HepG2 (cell line): ENCODE measurements at regions not wholly inside any gene's neighbourhood (a gene's known extent, or its start where the extent isn't known, plus 50 kb on each side); places are given as distances from the start of the nearest gene placed in this dataset.

Experiments
- ATAC-seq: fragments of 200-7000 bp; cut with Tn5 transposase; 3 replicates; pipeline ENCODE4 v1.9.1; 2020; ENCODE audit warnings: mild to moderate bottlenecking, moderate library complexity
- BruUV-seq: library from RNA; stranded (reverse); fragments of 400-500 nt; replicated peaks from 2 replicates; lab custom pipeline; 2021; lab: Mats Ljungman, UMichigan
- CTCF ChIA-PET: fragments of 300-600 bp; formaldehyde crosslinking; extraction: SDS; loops from one replicate; lab custom pipeline; 2021; ENCODE audit warnings: low total read pairs, inconsistent platforms, low intra/inter-chr PET ratio; lab: Yijun Ruan, JAX
- POLR2A ChIA-PET: fragments of 350-600 bp; sonication (Branson Sonifier 250); formaldehyde crosslinking; loops from one replicate; lab custom pipeline; 2020; ENCODE audit warnings: antibody characterized with exemption, inconsistent platforms; lab: Yijun Ruan, JAX
- DNase-seq: peaks from one replicate; pipeline ENCODE4 v3.0.0-alpha.2; 2015; ENCODE audit warnings: low spot score
- FAIRE-seq: peaks from 3 replicates; lab custom pipeline; 2011; peaks lifted over from hg19 to GRCh38; lab: Jason Lieb, UNC
- H2AFZ ChIP-seq: one replicate; pipeline ENCODE4 v1.6.1; 2011; ENCODE audit warnings: low read length, inconsistent platforms
- H3K27ac ChIP-seq: fragments of 300-600 bp; 3 replicates; pipeline ENCODE4 v1.8.0; 2011; ENCODE audit warnings: mixed run types, mild to moderate bottlenecking, mixed read lengths, low read length, inconsistent platforms; ENCODE audit not compliant: insufficient read depth; ENCODE audit errors: extremely low read length
- H3K27me3 ChIP-seq, 2 experiments: fragments of 200-600 bp in 1 of 2; 2 replicates in 1 of 2; 3 replicates in 1 of 2; pipeline versions ENCODE4 v1.6.0 to v1.8.0; 2011; ENCODE audit warnings: low read length in 2 of 2, mild to moderate bottlenecking in 2 of 2, moderate library complexity in 2 of 2, inconsistent platforms in 1 of 2; ENCODE audit not compliant: insufficient read depth in 2 of 2, control insufficient read depth in 1 of 2
- H3K36me3 ChIP-seq, 2 experiments: fragments of 200-600 bp in 1 of 2; replicated peaks in 1 of 2; 2 replicates in 1 of 2; 3 replicates in 1 of 2; pipeline versions ENCODE4 v1.5.1 to v1.8.0; 2011; ENCODE audit warnings: low read length in 2 of 2, inconsistent platforms in 1 of 2; ENCODE audit not compliant: insufficient read depth in 2 of 2, control insufficient read depth in 1 of 2
- H3K4me1 ChIP-seq: 2 replicates; pipeline ENCODE4 v1.5.1; 2012; ENCODE audit warnings: low read length, inconsistent platforms; ENCODE audit not compliant: insufficient read depth
- H3K4me2 ChIP-seq: 2 replicates; pipeline ENCODE4 v1.6.0; 2011; ENCODE audit warnings: low read depth, low read length, inconsistent platforms
- H3K4me3 ChIP-seq, 3 experiments: fragments of 200-600 bp in 1 of 3; sonication (generic), shearing (Covaris generic) in 1 of 3; replicated peaks in 1 of 3; 2 replicates each; pipeline ENCODE4 v1.5.1; 2011 to 2016; ENCODE audit warnings: low read length in 3 of 3, inconsistent platforms in 2 of 3, low read depth in 2 of 3, mild to moderate bottlenecking in 2 of 3, control low read depth in 1 of 3, mixed read lengths in 1 of 3; ENCODE audit not compliant: insufficient read depth in 1 of 3
- H3K79me2 ChIP-seq: one replicate; pipeline ENCODE4 v1.6.1; 2011; ENCODE audit warnings: low read length, inconsistent platforms; ENCODE audit not compliant: insufficient read depth
- H3K9ac ChIP-seq: 2 replicates; pipeline ENCODE4 v1.6.0; 2011; ENCODE audit warnings: mild to moderate bottlenecking, low read depth, low read length, inconsistent platforms; ENCODE audit not compliant: insufficient read depth
- H3K9me3 ChIP-seq: 2 replicates; pipeline ENCODE4 v1.5.1; 2012; ENCODE audit warnings: mild to moderate bottlenecking, low read length
- H4K20me1 ChIP-seq: 2 replicates; pipeline ENCODE4 v1.6.0; 2011; ENCODE audit warnings: inconsistent platforms, mild to moderate bottlenecking, low read length, moderate library complexity; ENCODE audit not compliant: insufficient read depth
- CCDC6 ChIP-seq: sonication (generic); formaldehyde crosslinking; IDR thresholded peaks from 2 replicates; pipeline ENCODE4 v1.8.1; 2022; ENCODE audit warnings: mild to moderate bottlenecking, missing genetic modification reagents, moderate library complexity
- GPN1 ChIP-seq: sonication (generic); formaldehyde crosslinking; IDR thresholded peaks from 2 replicates; pipeline ENCODE4 v1.5.1; 2020; ENCODE audit warnings: missing genetic modification reagents, borderline replicate concordance
- KDM6A ChIP-seq: IDR thresholded peaks from 2 replicates; pipeline ENCODE4 v1.6.1; 2016; ENCODE audit warnings: low read depth
- MIER3 ChIP-seq: IDR thresholded peaks from 2 replicates; pipeline ENCODE4 v1.6.1; 2016; ENCODE audit warnings: missing compliant biosample characterization, borderline replicate concordance
- MXI1 ChIP-seq: IDR thresholded peaks from 3 replicates; pipeline ENCODE4 v1.6.1; 2012; ENCODE audit warnings: low read depth, low read length, inconsistent platforms, borderline replicate concordance
- PLRG1 ChIP-seq: fragments of 450-650 bp; conservative IDR thresholded peaks from 2 replicates; pipeline ENCODE4 v1.6.1; 2016
- REL ChIP-seq: sonication (generic); formaldehyde crosslinking; conservative IDR thresholded peaks from 2 replicates; pipeline ENCODE4 v1.8.0; 2022; ENCODE audit warnings: mild to moderate bottlenecking, missing genetic modification reagents, moderate library complexity
- SP2 ChIP-seq: sonication (generic); formaldehyde crosslinking; IDR thresholded peaks from 2 replicates; pipeline ENCODE4 v1.5.1; 2020; ENCODE audit warnings: mild to moderate bottlenecking, missing genetic modification reagents
- SRF ChIP-seq: IDR thresholded peaks from 2 replicates; pipeline ENCODE4 v1.6.1; 2011; ENCODE audit warnings: mild to moderate bottlenecking, low read depth, low read length, moderate library complexity
- U2AF2 ChIP-seq: fragments of 200-400 bp; formaldehyde crosslinking; IDR thresholded peaks from 2 replicates; pipeline ENCODE4 v1.6.1; 2017; ENCODE audit warnings: low read depth, mild to moderate bottlenecking, low read length
- ZBTB25 ChIP-seq: IDR thresholded peaks from 2 replicates; pipeline ENCODE4 v1.6.1; 2018; ENCODE audit warnings: missing genetic modification reagents
- ZNF343 ChIP-seq: sonication (generic); formaldehyde crosslinking; IDR thresholded peaks from 2 replicates; pipeline ENCODE4 v1.4.0; 2020; ENCODE audit warnings: mild to moderate bottlenecking, missing genetic modification reagents
- ZNF510 ChIP-seq: sonication (generic); formaldehyde crosslinking; IDR thresholded peaks from 2 replicates; pipeline ENCODE4 v1.4.0; 2020; ENCODE audit warnings: low read depth, mild to moderate bottlenecking, missing genetic modification reagents
- ZNF563 ChIP-seq: sonication (generic); formaldehyde crosslinking; IDR thresholded peaks from 2 replicates; pipeline ENCODE4 v1.8.0; 2022; ENCODE audit warnings: mild to moderate bottlenecking, moderate library complexity, missing genetic modification reagents
- ZNF674 ChIP-seq: sonication (generic); formaldehyde crosslinking; IDR thresholded peaks from 2 replicates; pipeline ENCODE4 v1.5.0; 2020; ENCODE audit warnings: low read depth, mild to moderate bottlenecking, missing genetic modification reagents
- ZNF784 ChIP-seq: sonication (generic); formaldehyde crosslinking; IDR thresholded peaks from 2 replicates; pipeline ENCODE4 v1.5.1; 2020; ENCODE audit warnings: missing genetic modification reagents, mild to moderate bottlenecking, borderline replicate concordance
- WGBS: methylation state at CpG from one replicate; pipeline ENCODE4 v1.1.6; 2017; ENCODE audit warnings: low lambda C conversion rate; 5-methylcytosine and 5-hydroxymethylcytosine counted together
- in situ Hi-C: cut with HindIII; loops from 2 replicates; pipeline ENCODE4 v1.10.0; 2017; ENCODE audit warnings: low pct_unique_long_range_greater_than_20kb; ENCODE audit not compliant: extremely low pct_ligation_motif_present
- intact Hi-C: fragments of 100-400 bp; cut with micrococcal nuclease; formaldehyde crosslinking; loops from one replicate; pipeline ENCODE4 v1.10.0; 2022; ENCODE audit not compliant: unreplicated experiment
- TF ChIP-seq, protein P1 (sequence below): sonication (generic); formaldehyde crosslinking; IDR thresholded peaks from 2 replicates; pipeline ENCODE4 v1.4.0; 2020; ENCODE audit warnings: mild to moderate bottlenecking, missing genetic modification reagents
- TF ChIP-seq, protein P2 (sequence below): IDR thresholded peaks from 2 replicates; pipeline ENCODE4 v1.6.1; 2016; ENCODE audit warnings: missing biosample characterization, missing genetic modification reagents, low read depth
- TF ChIP-seq, protein P3 (sequence below): sonication (generic); formaldehyde crosslinking; IDR thresholded peaks from 2 replicates; pipeline ENCODE4 v1.5.0; 2020; ENCODE audit warnings: missing genetic modification reagents
- TF ChIP-seq, protein P4 (sequence below): sonication (generic); formaldehyde crosslinking; IDR thresholded peaks from 2 replicates; pipeline ENCODE4 v1.4.0; 2020; ENCODE audit warnings: missing genetic modification reagents

GRCh38 chr3:110965976-110966375 lies 105.6 kb upstream of the NECTIN3 start:
- FAIRE-seq, result no peak
- Histone ChIP-seq H3K27me3 (no peaks in the 10 kb centered on the region), H4K20me1 (no peaks in the 10 kb centered on the region), H3K4me1 (no peaks in the 10 kb centered on the region), H3K4me2 (no peak overlapping the region), H3K9ac (no peak overlapping the region), H3K79me2 (no peaks in the 10 kb centered on the region), H3K36me3 (no peaks in the 10 kb centered on the region), H3K27ac (no peak overlapping the region), H2AFZ (no peak overlapping the region), H3K9me3 (peaks cover 18% of the 10 kb centered on the region; the same call in 1 of the 2 replicates), H3K4me3 (no peak overlapping the region)
- WGBS, result 81% methylated on average over 5 of the region's 5 CpGs
- ChIA-PET POLR2A (no interaction called here), CTCF (no interaction called here)
- intact Hi-C loops (no loop called here), in situ Hi-C loops (no loop called here)
- DNase-seq, result no peak
- TF ChIP-seq, protein P1, sequence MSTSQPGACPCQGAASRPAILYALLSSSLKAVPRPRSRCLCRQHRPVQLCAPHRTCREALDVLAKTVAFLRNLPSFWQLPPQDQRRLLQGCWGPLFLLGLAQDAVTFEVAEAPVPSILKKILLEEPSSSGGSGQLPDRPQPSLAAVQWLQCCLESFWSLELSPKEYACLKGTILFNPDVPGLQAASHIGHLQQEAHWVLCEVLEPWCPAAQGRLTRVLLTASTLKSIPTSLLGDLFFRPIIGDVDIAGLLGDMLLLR, result no peak
- TF ChIP-seq ZBTB25 (CRISPR knock-in tag), result no peak
- no peak for TF ChIP-seq ZNF343 (CRISPR knock-in tag)
- no peak for TF ChIP-seq ZNF563 (CRISPR knock-in tag)
- no peak for TF ChIP-seq ZNF674 (CRISPR knock-in tag)
- TF ChIP-seq KDM6A (CRISPR knock-in tag), result no peak
- no peak for TF ChIP-seq MXI1
- no peak for TF ChIP-seq REL
- no peak for TF ChIP-seq MIER3 (CRISPR knock-in tag)
- TF ChIP-seq, protein P2, sequence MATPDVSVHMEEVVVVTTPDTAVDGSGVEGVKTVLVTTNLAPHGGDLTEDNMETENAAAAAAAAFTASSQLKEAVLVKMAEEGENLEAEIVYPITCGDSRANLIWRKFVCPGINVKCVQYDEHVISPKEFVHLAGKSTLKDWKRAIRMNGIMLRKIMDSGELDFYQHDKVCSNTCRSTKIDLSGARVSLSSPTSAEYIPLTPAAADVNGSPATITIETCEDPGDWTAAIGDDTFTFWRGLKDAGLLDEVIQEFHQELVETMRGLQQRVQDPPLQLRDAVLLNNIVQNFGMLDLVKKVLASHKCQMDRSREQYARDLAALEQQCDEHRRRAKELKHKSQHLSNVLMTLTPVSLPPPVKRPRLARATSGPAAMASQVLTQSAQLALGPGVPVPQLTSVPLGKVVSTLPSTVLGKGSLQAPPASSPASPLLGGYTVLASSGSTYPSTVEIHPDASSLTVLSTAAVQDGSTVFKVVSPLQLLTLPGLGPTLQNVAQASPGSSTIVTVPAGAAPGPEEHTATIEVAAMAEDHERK (CRISPR knock-in tag), result no peak
- no peak for TF ChIP-seq PLRG1
- TF ChIP-seq, protein P3, sequence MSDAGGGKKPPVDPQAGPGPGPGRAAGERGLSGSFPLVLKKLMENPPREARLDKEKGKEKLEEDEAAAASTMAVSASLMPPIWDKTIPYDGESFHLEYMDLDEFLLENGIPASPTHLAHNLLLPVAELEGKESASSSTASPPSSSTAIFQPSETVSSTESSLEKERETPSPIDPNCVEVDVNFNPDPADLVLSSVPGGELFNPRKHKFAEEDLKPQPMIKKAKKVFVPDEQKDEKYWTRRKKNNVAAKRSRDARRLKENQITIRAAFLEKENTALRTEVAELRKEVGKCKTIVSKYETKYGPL, result no peak
- TF ChIP-seq ZNF510 (CRISPR knock-in tag), result no peak
- TF ChIP-seq, protein P4, sequence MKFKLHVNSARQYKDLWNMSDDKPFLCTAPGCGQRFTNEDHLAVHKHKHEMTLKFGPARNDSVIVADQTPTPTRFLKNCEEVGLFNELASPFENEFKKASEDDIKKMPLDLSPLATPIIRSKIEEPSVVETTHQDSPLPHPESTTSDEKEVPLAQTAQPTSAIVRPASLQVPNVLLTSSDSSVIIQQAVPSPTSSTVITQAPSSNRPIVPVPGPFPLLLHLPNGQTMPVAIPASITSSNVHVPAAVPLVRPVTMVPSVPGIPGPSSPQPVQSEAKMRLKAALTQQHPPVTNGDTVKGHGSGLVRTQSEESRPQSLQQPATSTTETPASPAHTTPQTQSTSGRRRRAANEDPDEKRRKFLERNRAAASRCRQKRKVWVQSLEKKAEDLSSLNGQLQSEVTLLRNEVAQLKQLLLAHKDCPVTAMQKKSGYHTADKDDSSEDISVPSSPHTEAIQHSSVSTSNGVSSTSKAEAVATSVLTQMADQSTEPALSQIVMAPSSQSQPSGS (CRISPR knock-in tag), result no peak
- no peak for TF ChIP-seq CCDC6
- TF ChIP-seq ZNF784, result no peak
- TF ChIP-seq GPN1 (CRISPR knock-in tag), result no peak
- no peak for TF ChIP-seq SRF
- no peak for TF ChIP-seq SP2 (CRISPR knock-in tag)
- no peak for TF ChIP-seq U2AF2
- BruUV-seq, result no TSS peak
- ATAC-seq, result no peak
